ENCODE measurements at regions not wholly inside any gene's neighbourhood (a gene's known extent, or its start where the extent isn't known, plus 50 kb on each side); places are given as distances from the start of the nearest gene placed in this dataset.
A peak's percentile ranks its signal among the peaks of the same experiment; 100 is the strongest.

- no peak for DNase-seq
Measured at GRCh38 chr3:194805546-194805945, 119.9 kb downstream of the FAM43A start.

- DNase-seq: no peak
Measured at GRCh38 chr3:194806991-194807630, 121.4 kb downstream of the FAM43A start.

- DNase-seq: peak; percentile 56
Measured at GRCh38 chr3:194808640-194809097, 123.0 kb downstream of the FAM43A start.

- DNase-seq: no peak
Measured at GRCh38 chr3:194809382-194809781, 123.7 kb downstream of the FAM43A start.

- peak; percentile 16 for DNase-seq
Measured at GRCh38 chr3:194810076-194810475, 124.4 kb downstream of the FAM43A start.

- no peak for DNase-seq
Measured at GRCh38 chr3:194811118-194811517, 125.4 kb downstream of the FAM43A start.

GRCh38 chr3:194812176-194812575 lies 126.5 kb downstream of the FAM43A start:
- no peak for DNase-seq

GRCh38 chr3:194814878-194815357 lies 129.2 kb downstream of the FAM43A start:
- no peak for DNase-seq

- no peak for DNase-seq
Measured at GRCh38 chr3:194816748-194817591, 131.3 kb downstream of the FAM43A start.

- DNase-seq: no peak
Measured at GRCh38 chr3:194817592-194817930, 131.9 kb downstream of the FAM43A start.

GRCh38 chr3:194817936-194818335 lies 132.3 kb downstream of the FAM43A start:
- no peak for DNase-seq

- no peak for DNase-seq
Measured at GRCh38 chr3:194824100-194824499, 138.4 kb downstream of the FAM43A start.

GRCh38 chr3:194824701-194825111 lies 139.0 kb downstream of the FAM43A start:
- peak; percentile 49 for DNase-seq

GRCh38 chr3:194826594-194826993 lies 140.9 kb downstream of the FAM43A start:
- no peak for DNase-seq

GRCh38 chr3:194827486-194827885 lies 141.8 kb downstream of the FAM43A start:
- no peak for DNase-seq

- no peak for DNase-seq
Measured at GRCh38 chr3:194828116-194828515, 142.4 kb downstream of the FAM43A start.

- DNase-seq: no peak
Measured at GRCh38 chr3:194828926-194829325, 143.2 kb downstream of the FAM43A start.

GRCh38 chr3:194830401-194830800 lies 144.7 kb downstream of the FAM43A start:
- no peak for DNase-seq

GRCh38 chr3:194830978-194831377 lies 145.3 kb downstream of the FAM43A start:
- DNase-seq: no peak

GRCh38 chr3:194832346-194833104 lies 146.8 kb downstream of the FAM43A start:
- no peak for DNase-seq

GRCh38 chr3:194833114-194833910 lies 147.6 kb downstream of the FAM43A start:
- DNase-seq: no peak

- no peak for DNase-seq
Measured at GRCh38 chr3:194836661-194837060, 151.0 kb downstream of the FAM43A start.

Measured in NCI-H69 (cell line).